ENCODE measurements at regions not wholly inside any gene's neighbourhood (a gene's known extent, or its start where the extent isn't known, plus 50 kb on each side); places are given as distances from the start of the nearest gene placed in this dataset.

DNA sequence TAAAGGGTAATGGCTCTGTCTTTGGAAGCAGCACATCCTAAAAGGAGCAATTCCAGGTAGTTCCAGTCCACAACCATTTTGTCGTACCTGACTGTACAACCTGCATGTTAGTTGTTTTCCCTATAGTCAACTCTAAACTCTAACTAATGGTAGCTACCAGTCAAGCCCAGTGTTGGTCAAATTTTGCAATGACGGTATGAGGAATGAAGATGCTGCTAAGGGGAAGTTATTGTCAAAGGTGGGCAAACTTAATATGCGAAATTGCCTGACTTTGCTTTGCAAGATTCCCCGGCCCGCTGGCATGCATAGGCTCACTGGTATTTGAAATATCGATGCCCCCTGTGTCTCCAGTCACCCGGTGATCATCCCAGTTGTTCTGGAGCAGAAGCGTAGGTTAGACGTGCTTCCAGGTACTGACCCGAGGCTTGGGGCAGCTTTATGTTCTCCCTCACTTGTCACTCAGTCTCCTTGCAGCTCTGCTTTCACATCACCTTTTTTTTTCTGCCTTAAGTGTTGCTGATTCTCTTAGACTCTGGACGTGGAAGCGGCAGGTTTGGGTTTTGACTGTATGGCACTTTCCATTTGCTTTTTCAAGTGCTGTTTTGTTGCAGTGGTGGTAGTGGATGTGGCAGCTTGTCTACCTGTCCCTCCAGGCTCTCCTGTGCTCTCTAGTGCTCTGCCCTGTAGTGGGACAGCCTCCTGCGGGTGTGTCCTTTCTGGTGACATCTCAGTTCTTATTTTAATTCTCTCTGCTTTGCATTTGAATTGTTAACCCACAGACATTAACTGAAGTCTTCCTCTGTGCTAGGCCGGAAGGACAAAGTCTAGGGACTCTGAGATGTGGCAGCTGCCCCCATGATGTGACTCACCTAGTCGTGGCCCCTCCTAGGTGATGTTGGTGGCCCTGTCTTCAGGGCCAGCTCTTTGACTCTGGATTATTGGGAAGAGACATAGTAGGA lies 95.8 kb upstream of the UMPS start:
- POLR2A ChIA-PET, result interaction anchor here (0.9 to 5.5 kb wide), 14 partner anchors 9 to 96 kb away, joined by 3 to 114 read pairs (median 9); partner anchors contain the start of gene UMPS
- peak; percentile 79 for DNase-seq (ENCODE audit: low spot score)
- TF ChIP-seq ASH2L (IDR thresholded peaks at IDR 0.05; ENCODE audit: insufficient read length, low read depth, low read length) (no peak), MEF2D (CRISPR knock-in tag; IDR thresholded peaks at IDR 0.05) (no peak), MED1 (CRISPR knock-in tag; IDR thresholded peaks at IDR 0.05) (peak; percentile 76), POGK (CRISPR knock-in tag; conservative IDR thresholded peaks at IDR 0.05) (no peak), HOXA3 (CRISPR knock-in tag; IDR thresholded peaks at IDR 0.05) (peak; percentile 39; the same call in 1 of the 2 replicates), EEA1 (CRISPR knock-in tag; IDR thresholded peaks at IDR 0.05; ENCODE audit: borderline replicate concordance) (no peak), ZGPAT (CRISPR knock-in tag; IDR thresholded peaks at IDR 0.05) (peak; percentile 76; the same call in 1 of the 2 replicates), ZNF101 (CRISPR knock-in tag; IDR thresholded peaks at IDR 0.05; ENCODE audit: borderline replicate concordance, low read depth) (no peak), ZNF580 (CRISPR knock-in tag; IDR thresholded peaks at IDR 0.05; ENCODE audit: borderline replicate concordance, low read depth) (0 out of 2 replicates have a peak, but pooled peaks have one; percentile 55), TEAD2 (CRISPR knock-in tag; IDR thresholded peaks at IDR 0.05) (no peak)
- TF ChIP-seq, protein P1, sequence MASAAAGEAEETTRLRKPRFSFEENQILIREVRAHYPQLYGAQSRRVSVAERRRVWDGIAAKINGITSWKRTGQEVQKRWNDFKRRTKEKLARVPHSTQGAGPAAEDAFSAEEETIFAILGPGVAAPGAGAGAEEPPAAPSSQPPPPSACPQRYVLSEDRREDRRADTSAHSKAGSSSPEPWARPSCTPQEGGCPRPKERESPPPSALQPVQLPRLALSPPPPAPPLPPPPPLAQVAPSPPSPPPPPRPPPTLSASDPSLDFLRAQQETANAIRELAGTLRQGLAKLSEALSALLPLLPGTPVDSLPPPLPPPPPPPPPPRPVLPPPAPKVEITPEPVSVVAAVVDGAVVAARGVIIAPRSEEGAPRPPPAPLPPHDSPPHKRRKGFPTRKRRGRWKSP (CRISPR knock-in tag; IDR thresholded peaks at IDR 0.05), result peak; percentile 49; the same call in 1 of the 2 replicates
- TF ChIP-seq, protein P2, sequence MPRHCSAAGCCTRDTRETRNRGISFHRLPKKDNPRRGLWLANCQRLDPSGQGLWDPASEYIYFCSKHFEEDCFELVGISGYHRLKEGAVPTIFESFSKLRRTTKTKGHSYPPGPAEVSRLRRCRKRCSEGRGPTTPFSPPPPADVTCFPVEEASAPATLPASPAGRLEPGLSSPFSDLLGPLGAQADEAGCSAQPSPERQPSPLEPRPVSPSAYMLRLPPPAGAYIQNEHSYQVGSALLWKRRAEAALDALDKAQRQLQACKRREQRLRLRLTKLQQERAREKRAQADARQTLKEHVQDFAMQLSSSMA (CRISPR knock-in tag; IDR thresholded peaks at IDR 0.05), result no peak
- TF ChIP-seq, protein P3, sequence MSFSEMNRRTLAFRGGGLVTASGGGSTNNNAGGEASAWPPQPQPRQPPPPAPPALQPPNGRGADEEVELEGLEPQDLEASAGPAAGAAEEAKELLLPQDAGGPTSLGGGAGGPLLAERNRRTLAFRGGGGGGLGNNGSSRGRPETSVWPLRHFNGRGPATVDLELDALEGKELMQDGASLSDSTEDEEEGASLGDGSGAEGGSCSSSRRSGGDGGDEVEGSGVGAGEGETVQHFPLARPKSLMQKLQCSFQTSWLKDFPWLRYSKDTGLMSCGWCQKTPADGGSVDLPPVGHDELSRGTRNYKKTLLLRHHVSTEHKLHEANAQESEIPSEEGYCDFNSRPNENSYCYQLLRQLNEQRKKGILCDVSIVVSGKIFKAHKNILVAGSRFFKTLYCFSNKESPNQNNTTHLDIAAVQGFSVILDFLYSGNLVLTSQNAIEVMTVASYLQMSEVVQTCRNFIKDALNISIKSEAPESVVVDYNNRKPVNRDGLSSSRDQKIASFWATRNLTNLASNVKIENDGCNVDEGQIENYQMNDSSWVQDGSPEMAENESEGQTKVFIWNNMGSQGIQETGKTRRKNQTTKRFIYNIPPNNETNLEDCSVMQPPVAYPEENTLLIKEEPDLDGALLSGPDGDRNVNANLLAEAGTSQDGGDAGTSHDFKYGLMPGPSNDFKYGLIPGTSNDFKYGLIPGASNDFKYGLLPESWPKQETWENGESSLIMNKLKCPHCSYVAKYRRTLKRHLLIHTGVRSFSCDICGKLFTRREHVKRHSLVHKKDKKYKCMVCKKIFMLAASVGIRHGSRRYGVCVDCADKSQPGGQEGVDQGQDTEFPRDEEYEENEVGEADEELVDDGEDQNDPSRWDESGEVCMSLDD (CRISPR knock-in tag; IDR thresholded peaks at IDR 0.05; ENCODE audit: borderline replicate concordance), result peak; percentile 37; the same call in 1 of the 2 replicates

More for the DNA sequence above, 95.8 kb upstream of the UMPS start:
- Histone ChIP-seq H3K79me2 (ENCODE audit: insufficient read depth, low read length) (no peaks in the 10 kb centered on the region), H3K9me3 (ENCODE audit: low read length) (no peaks in the 10 kb centered on the region), H2AFZ (ENCODE audit: low read length) (no peak overlapping the region), H3K36me3 (replicated peaks in 1 of 2; ENCODE audit: control insufficient read depth in 1 of 2, insufficient read depth in 2 of 2, low read length in 2 of 2) (peaks cover 5 to 20% of the 10 kb centered on the region in 2 experiments; a peak in 4 of 5 replicates), H3K4me3 (replicated peaks in 1 of 3; ENCODE audit: insufficient read depth in 1 of 3, low read depth in 2 of 3, low read length in 3 of 3) (peak overlapping the region in 2 of 3 experiments; percentile 5 to 29; a peak in 3 of 6 replicates), H3K9ac (ENCODE audit: insufficient read depth, low read depth, low read length) (peak overlapping the region; percentile 56), H4K20me1 (ENCODE audit: insufficient read depth, low read length) (no peaks in the 10 kb centered on the region), H3K4me2 (ENCODE audit: low read depth, low read length) (peak overlapping the region; percentile 75), H3K27me3 (ENCODE audit: control insufficient read depth in 1 of 2, insufficient read depth in 2 of 2, low read length in 2 of 2) (no peaks in the 10 kb centered on the region), H3K27ac (ENCODE audit: extremely low read length, insufficient read depth, low read length) (peak overlapping the region; percentile 76), H3K4me1 (ENCODE audit: insufficient read depth, low read length) (peaks cover 69% of the 10 kb centered on the region)
- CTCF ChIA-PET (ENCODE audit: low intra/inter-chr PET ratio, low total read pairs), result no interaction called here
- 69% methylated on average over 15 of the region's 15 CpGs for WGBS (ENCODE audit: low lambda C conversion rate)
- in situ Hi-C loops (cut with HindIII; ENCODE audit: extremely low pct_ligation_motif_present, low pct_unique_long_range_greater_than_20kb), result no loop called here
- ATAC-seq, result peak; percentile 78
- intact Hi-C loops (cut with micrococcal nuclease; ENCODE audit: unreplicated experiment), result loop anchor here (2.0 to 5.0 kb wide), 3 partner anchors 14 to 56 kb away; no protein-coding TSS in a partner anchor
- FAIRE-seq, result no peak
- BruUV-seq (replicated peaks), result no TSS peak

All from HepG2 (cell line).